Hematopoietic multipotent progenitor cell treated with erythropoietin and hydrocortisone succinate and interleukin-3 and kit ligand, for 17 days (in vitro differentiated cells): ENCODE measurements at regions not wholly inside any gene's neighbourhood (a gene's known extent, or its start where the extent isn't known, plus 50 kb on each side); places are given as distances from the start of the nearest gene placed in this dataset.

Experiments
- DNase-seq: peaks from one replicate; pipeline ENCODE4 v3.0.0-alpha.2; 2015; ENCODE audit warnings: low spot score

- DNase-seq = no peak
Observed at GRCh38 chr20:21956591-21956990, 251.1 kb downstream of the PAX1 start.

- DNase-seq = no peak
Observed at GRCh38 chr20:21947406-21947805, 241.9 kb downstream of the PAX1 start.

DNA sequence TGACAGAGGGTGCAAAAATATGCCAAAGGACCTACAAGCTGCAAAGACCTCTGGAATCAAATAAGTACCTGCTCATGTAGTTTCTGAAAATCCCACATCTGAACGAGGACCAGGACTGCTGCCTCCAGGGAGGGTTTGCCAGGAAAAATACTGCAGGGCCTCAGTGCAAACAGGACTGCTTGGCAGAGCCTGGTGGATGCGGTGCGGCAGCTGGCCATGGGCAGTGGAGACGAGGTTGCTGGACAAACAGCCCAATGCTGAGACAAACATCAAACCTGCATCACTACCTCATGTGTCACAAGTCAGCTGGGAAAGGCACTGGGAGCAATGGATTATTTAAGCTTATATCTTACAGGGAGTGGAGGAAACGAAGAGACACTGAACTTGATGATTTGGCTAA lies 238.8 kb downstream of the PAX1 start:
- no peak for DNase-seq

DNA sequence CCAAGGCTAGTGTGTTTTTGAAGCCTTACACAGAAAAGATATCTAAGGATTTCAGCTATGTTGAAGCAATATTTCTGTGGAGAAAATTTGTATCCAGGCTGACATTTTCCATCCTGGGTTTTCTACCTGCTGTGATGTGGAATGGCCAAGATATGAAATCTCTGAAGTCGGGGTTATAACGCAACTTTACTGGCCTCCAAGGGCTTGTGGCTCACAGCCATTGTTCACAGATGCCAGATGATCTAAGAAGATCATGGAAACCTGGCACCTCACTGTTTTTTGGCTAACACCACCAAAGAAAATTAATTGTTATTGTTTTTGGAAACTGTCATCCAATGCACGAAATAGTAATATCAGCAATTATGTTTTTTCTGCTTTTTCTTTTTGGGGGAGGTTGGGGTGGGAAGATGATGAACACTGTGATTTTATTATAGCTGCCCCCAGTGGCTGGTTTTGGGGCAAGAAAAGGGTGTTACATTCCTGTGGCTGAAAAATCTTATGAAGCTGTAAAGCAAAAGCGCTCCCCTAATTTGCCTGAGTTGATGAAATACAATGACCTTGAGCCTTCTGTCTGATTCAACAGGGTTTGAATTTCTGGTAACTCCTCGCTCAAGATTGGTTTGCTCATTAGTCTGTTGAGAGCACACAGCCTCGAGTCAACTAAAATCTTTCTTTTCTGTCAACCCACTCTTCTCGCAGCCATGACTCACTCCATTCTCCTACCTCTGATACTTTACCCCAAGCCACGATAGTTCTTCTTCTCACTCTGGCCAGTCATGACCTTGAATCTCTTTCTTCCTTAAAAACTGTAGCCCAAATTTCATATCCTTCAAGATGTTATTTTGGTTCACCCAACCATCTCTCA lies 236.7 kb downstream of the PAX1 start:
- no peak for DNase-seq

- no peak for DNase-seq
Observed at GRCh38 chr20:21936720-21937380, 231.4 kb downstream of the PAX1 start.

- no peak for DNase-seq
Observed at GRCh38 chr20:21936261-21936660, 230.8 kb downstream of the PAX1 start.

GRCh38 chr20:21933526-21933925 lies 228.1 kb downstream of the PAX1 start:
- DNase-seq = no peak

GRCh38 chr20:21921251-21921650 lies 215.8 kb downstream of the PAX1 start:
- DNase-seq = no peak

DNA sequence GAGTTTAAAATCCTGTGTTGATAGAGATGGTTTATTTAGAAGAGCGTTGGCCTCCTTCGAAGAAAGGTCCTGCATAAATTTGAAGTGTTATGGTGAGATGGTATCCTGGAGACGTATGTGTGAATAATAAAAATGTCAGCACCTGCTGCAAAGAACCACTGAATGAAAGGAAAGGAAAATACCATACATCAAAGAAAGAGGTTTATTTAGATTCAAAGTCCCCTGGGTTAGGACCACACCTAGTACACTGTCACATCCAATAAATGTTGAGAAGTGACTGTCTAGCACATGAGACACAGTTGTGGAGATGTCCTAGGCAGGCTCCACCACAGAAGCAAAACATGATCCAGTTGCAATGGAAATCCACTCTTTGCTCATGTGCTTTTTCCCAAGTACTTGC lies 214.7 kb downstream of the PAX1 start:
- DNase-seq = no peak

- DNase-seq = no peak
Observed at GRCh38 chr20:21918398-21918797, 212.9 kb downstream of the PAX1 start.

GRCh38 chr20:21902391-21902790 lies 196.9 kb downstream of the PAX1 start:
- no peak for DNase-seq

GRCh38 chr20:21901470-21902275 lies 196.2 kb downstream of the PAX1 start:
- no peak for DNase-seq

DNA sequence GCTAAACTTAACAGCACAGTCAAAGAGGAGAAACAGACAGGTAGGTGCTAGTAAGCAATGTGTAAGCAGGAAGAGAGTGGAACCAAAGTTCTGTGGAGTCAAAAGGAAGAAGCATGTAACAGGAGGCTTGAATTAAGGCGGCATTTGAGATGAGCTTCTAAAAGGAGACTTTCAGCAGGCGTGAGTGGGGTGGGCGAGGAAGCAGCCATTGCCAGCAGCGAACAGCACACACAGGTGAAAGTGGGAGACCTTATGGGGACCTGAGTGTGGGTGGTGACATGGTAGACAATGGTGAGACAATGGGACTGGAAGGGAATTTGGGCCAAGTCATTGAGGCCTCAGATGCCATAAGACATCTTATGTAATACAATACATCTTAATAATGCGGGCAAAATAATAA lies 195.0 kb downstream of the PAX1 start:
- DNase-seq = no peak

DNA sequence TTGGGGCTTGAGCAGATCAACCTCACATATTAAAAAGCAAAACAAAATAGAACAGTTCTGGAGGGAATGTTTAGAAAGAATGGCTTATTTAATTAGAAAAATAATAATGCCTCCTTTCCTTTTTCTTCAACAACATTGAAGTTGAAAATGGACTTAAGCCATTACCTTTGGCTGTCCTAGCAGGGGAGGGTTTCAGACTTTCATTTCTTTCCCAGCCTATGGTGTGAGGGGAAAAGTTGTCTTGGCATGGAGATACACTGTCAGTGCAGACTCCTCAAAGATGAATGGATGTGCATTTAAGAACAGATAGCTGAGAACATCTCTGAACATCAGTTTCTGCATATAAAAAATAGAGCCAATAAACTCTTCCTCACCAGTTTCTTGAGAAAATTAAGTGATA lies 169.5 kb downstream of the PAX1 start:
- no peak for DNase-seq

GRCh38 chr20:21874127-21874526 lies 168.7 kb downstream of the PAX1 start:
- no peak for DNase-seq

DNA sequence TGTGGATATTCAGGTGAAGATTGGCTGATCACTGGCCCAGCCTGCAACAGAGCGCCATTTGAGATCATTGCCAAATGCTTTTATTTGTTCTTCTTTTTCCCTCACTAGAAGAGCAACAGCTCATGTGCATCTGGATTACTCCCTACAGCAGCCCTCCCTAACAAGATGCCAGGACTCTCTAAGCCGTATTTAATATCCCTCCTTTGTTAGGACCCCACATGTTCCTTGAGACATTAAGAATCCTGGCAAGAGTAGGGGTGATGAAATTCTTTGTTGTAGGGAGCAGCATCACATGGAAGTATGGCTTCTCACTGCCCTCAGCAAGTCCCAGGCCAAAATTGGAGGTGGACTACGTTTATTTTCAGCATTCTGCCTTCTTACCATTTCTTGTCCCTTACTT lies 167.8 kb downstream of the PAX1 start:
- DNase-seq = no peak

DNA sequence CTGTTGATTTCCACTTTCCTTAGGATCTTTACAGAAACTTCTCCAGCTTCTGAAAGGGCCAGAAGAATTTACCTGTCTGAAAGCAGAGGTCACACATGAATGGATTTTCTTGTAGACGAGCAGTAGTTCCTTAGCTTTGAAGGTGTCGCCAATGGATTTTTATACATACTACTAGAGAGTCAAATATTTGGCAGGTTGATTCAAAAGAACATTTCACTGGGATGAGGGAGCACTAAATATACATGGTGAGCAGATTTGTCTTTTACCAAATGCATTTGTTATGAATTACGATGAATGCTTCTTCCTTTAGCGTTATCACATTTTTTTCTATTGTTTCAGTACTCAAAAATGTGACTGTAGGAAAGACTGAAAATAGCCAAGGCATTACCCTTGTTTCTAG lies 162.3 kb downstream of the PAX1 start:
- DNase-seq = no peak

GRCh38 chr20:21867353-21867752 lies 161.9 kb downstream of the PAX1 start:
- no peak for DNase-seq

GRCh38 chr20:21862956-21863355 lies 157.5 kb downstream of the PAX1 start:
- no peak for DNase-seq

DNA sequence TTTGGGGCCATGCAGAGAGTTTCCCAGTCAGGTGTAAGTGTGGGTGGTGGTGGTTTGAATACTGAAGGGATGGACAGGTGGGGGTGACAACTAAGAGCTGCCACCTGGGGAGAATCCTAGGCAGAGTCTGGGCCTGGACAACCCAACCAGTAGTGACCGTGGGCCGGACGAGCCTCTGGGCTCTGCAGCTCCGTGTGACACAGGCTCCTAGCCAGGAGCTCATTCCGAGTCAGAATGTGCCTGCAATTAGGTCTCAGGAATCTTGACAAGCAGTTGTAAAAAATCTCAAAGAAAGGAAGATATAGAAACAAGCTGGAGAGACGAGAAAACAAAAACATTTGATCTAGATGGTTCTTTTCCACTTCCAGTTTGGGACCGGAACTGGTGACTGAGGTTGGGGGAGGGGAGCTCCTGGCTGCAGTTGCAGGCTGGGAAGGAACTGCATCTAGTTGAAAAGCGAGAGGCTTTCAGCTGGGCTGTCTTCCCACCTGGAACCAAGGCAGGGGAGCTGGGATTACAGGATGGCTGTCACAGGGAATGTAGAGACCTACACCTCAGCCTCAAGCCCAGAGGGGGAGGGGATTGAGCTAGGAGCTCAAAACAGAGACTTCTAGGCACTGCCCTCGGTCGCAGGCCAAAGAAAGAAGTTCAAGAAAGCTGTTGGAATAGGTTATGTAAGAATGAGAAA lies 156.9 kb downstream of the PAX1 start:
- no peak for DNase-seq

DNA sequence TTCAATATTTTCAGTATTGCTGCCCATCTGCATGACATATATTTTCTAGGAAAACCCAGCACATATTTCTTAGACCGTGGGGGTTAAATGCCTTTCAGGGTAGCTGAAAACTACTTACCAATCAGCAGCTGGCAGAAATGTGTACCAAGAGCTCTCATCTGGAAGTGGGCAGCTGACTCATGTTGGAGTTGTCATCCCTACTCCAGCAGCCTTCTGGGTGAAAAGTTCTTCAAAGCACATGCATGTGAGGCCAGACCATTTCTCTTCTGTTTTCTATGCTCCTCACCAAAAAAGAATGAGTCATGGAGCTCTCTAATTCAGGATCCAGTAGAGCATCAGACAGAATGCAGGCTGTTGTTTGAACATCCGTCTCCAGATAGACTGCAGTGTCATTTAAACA lies 135.5 kb downstream of the PAX1 start:
- DNase-seq = no peak

DNA sequence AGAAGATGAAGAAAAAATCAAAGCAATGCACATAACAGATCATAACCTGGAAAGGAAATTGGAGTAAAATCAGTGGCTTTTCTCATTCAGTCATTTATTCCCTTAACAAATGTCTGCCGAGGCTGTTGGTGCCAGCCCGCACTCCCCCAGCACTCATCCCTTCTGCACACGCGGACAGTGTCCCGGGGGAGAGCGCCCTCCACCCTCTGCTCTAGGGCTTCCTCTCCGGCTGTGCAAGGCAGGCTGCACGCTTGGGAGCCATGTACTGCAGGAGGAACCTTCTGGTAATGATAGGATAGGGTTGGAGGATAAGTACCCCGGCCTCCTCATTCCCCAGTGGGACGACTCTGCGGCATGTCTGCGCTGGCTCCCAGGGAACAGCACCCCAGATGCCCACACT lies 134.5 kb downstream of the PAX1 start:
- no peak for DNase-seq
